ENCODE measurements at regions not wholly inside any gene's neighbourhood (a gene's known extent, or its start where the extent isn't known, plus 50 kb on each side); places are given as distances from the start of the nearest gene placed in this dataset.
"Not testable (repeated sequence)": the region's sequence is repeated elsewhere in the genome, so short reads cannot be mapped to it uniquely, and the experiment has no call there.

DNA sequence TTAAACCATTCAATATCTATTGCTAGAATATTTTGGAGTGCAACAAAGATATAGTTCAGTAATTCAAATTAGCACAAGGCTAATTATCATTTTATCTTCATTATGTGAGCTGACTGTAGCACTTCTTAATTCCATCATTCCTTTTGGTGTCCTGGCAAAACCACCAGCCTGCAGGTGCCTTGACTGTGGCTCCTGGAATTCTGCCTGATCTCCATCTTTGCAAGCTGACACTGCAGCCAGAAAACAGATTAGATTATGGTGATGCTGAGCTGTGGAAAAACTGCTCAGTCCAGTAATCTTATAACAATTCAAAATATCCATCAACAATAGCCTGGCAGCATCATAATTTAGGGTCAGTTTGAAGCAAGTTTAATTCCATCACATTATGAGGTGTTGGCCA lies 919.5 kb downstream of the DTWD2 start:
- DNase-seq (ENCODE audit: low read depth, low spot score) (no peak), FAIRE-seq (no peak)
- dilution Hi-C loops (cut with MboI; ENCODE audit: extremely low pct_ligation_motif_present, low sequenced_read_pairs) (no loop called here), intact Hi-C loops (cut with micrococcal nuclease) (no loop called here)
- POLR2A ChIA-PET = no interaction called here
- CTCF ChIA-PET = no interaction called here
- H3K9me3 ChIP-seq (replicated peaks; ENCODE audit: control insufficient read depth, insufficient read depth, low read length) = peaks cover 3% of the 10 kb centered on the region
- no peaks in the 10 kb centered on the region for H3K9me1 ChIP-seq (replicated peaks; ENCODE audit: control insufficient read depth, extremely low read depth, insufficient read depth, low read length)
- H3K9ac ChIP-seq (replicated peaks; ENCODE audit: extremely low read depth, insufficient read depth, low read length) = no peak overlapping the region
- no peak overlapping the region for H3K4me3 ChIP-seq (replicated peaks in 1 of 3; ENCODE audit: insufficient read depth in 1 of 3, low read depth in 1 of 3, low read length in 3 of 3)
- no peaks in the 10 kb centered on the region for H3K27me3 ChIP-seq (ENCODE audit: control insufficient read depth in 2 of 2, insufficient read depth in 2 of 2, low read length in 2 of 2)
- H3K36me3 ChIP-seq (ENCODE audit: control insufficient read depth in 2 of 2, extremely low read depth in 1 of 2, insufficient read depth in 2 of 2, low read length in 2 of 2) = no peaks in the 10 kb centered on the region
- no peaks in the 10 kb centered on the region for H3K4me1 ChIP-seq (ENCODE audit: control insufficient read depth, extremely low read depth, insufficient read depth, low read length)
- TF ChIP-seq POLR2AphosphoS5 (IDR thresholded peaks at IDR 0.05; ENCODE audit: insufficient read depth, low read depth, low read length) (no peak), FOS (IDR thresholded peaks at IDR 0.05; ENCODE audit: borderline replicate concordance, insufficient read depth, low read length) (no peak), CTCF (IDR thresholded peaks at IDR 0.05; ENCODE audit: extremely low read depth in 1 of 2, insufficient read depth in 1 of 2, low read depth in 1 of 2, low read length in 2 of 2) (no peak), POLR2A (IDR thresholded peaks at IDR 0.05; ENCODE audit: low read depth, low read length) (no peak), EZH2 (IDR thresholded peaks at IDR 0.05; ENCODE audit: borderline replicate concordance, low read depth, low read length, severe bottlenecking) (no peak), GATA2 (IDR thresholded peaks at IDR 0.05; ENCODE audit: insufficient read depth, insufficient read length, low read depth, low read length) (no peak), MYC (IDR thresholded peaks at IDR 0.05; ENCODE audit: low read depth, low read length) (no peak), JUN (IDR thresholded peaks at IDR 0.05; ENCODE audit: borderline replicate concordance, insufficient read depth, insufficient read length, low read depth) (no peak)
- TF ChIP-seq, protein P1, sequence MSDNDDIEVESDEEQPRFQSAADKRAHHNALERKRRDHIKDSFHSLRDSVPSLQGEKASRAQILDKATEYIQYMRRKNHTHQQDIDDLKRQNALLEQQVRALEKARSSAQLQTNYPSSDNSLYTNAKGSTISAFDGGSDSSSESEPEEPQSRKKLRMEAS (IDR thresholded peaks at IDR 0.05; ENCODE audit: insufficient read depth, insufficient read length) = no peak
- H2AFZ ChIP-seq (ENCODE audit: low read depth, low read length) = no peak overlapping the region
- no peak overlapping the region for H3K4me2 ChIP-seq (ENCODE audit: insufficient read depth, low read length)
- no peaks in the 10 kb centered on the region for H4K20me1 ChIP-seq (replicated peaks; ENCODE audit: control insufficient read depth, extremely low read depth, insufficient read depth, low read length)
- H3K27ac ChIP-seq (ENCODE audit: insufficient read depth, low read depth, low read length) = no peak overlapping the region
- no TSS peak for BruUV-seq (replicated peaks)
- H3K79me2 ChIP-seq (ENCODE audit: control insufficient read depth, insufficient read depth, low read length) = no peaks in the 10 kb centered on the region

- H3K36me3 ChIP-seq (ENCODE audit: control insufficient read depth in 2 of 2, extremely low read depth in 1 of 2, insufficient read depth in 2 of 2, low read length in 2 of 2); H4K20me1 ChIP-seq (replicated peaks; ENCODE audit: control insufficient read depth, extremely low read depth, insufficient read depth, low read length); intact Hi-C loops (cut with micrococcal nuclease); H3K79me2 ChIP-seq (ENCODE audit: control insufficient read depth, insufficient read depth, low read length); H3K9ac ChIP-seq (replicated peaks; ENCODE audit: extremely low read depth, insufficient read depth, low read length); CTCF ChIA-PET; H3K9me1 ChIP-seq (replicated peaks; ENCODE audit: control insufficient read depth, extremely low read depth, insufficient read depth, low read length); H3K4me1 ChIP-seq (ENCODE audit: control insufficient read depth, extremely low read depth, insufficient read depth, low read length); dilution Hi-C loops (cut with MboI; ENCODE audit: extremely low pct_ligation_motif_present, low sequenced_read_pairs); H3K9me3 ChIP-seq (replicated peaks; ENCODE audit: control insufficient read depth, insufficient read depth, low read length); H2AFZ ChIP-seq (ENCODE audit: low read depth, low read length); H3K27me3 ChIP-seq (ENCODE audit: control insufficient read depth in 2 of 2, insufficient read depth in 2 of 2, low read length in 2 of 2); BruUV-seq (replicated peaks); POLR2A ChIA-PET; H3K27ac ChIP-seq (ENCODE audit: insufficient read depth, low read depth, low read length); H3K4me2 ChIP-seq (ENCODE audit: insufficient read depth, low read length); H3K4me3 ChIP-seq (replicated peaks in 1 of 3; ENCODE audit: insufficient read depth in 1 of 3, low read depth in 1 of 3, low read length in 3 of 3); DNase-seq (ENCODE audit: low read depth, low spot score); FAIRE-seq: not testable (repeated sequence)
Measured at GRCh38 chr5:118063836-118064235, 924.5 kb downstream of the DTWD2 start.
